WTC11 (cell line): ENCODE measurements at regions not wholly inside any gene's neighbourhood (a gene's known extent, or its start where the extent isn't known, plus 50 kb on each side); places are given as distances from the start of the nearest gene placed in this dataset.

Experiments used
- AR ChIP-seq: fragments of 250-450 bp; sonication (Bioruptor Pico); IDR thresholded peaks from 2 replicates; pipeline ENCODE4 v1.9.0; 2021; ENCODE audit warnings: mild to moderate bottlenecking
- ATF1 ChIP-seq: sonication (generic); formaldehyde crosslinking; IDR thresholded peaks from 2 replicates; pipeline ENCODE4 v1.8.1; 2023; ENCODE audit warnings: mild to moderate bottlenecking, moderate library complexity, missing genetic modification reagents
- CREB1 ChIP-seq: sonication (generic); formaldehyde crosslinking; IDR thresholded peaks from 2 replicates; pipeline ENCODE4 v1.8.0; 2023; ENCODE audit warnings: mild to moderate bottlenecking, missing genetic modification reagents
- E2F1 ChIP-seq: sonication (generic); formaldehyde crosslinking; IDR thresholded peaks from 2 replicates; pipeline ENCODE4 v1.8.0; 2022; ENCODE audit warnings: mild to moderate bottlenecking, missing genetic modification reagents
- E2F4 ChIP-seq: sonication (generic); formaldehyde crosslinking; IDR thresholded peaks from 2 replicates; pipeline ENCODE4 v1.8.1; 2022; ENCODE audit warnings: low read depth, mild to moderate bottlenecking, moderate library complexity, missing genetic modification reagents, borderline replicate concordance
- ESRRA ChIP-seq: sonication (generic); formaldehyde crosslinking; IDR thresholded peaks from 2 replicates; pipeline ENCODE4 v1.8.1; 2022; ENCODE audit warnings: mild to moderate bottlenecking, missing genetic modification reagents, borderline replicate concordance
- HMGA2 ChIP-seq: fragments of 250-450 bp; sonication (Bioruptor Pico); IDR thresholded peaks from 2 replicates; pipeline ENCODE4 v1.4.0; 2021; ENCODE audit warnings: mild to moderate bottlenecking, moderate library complexity
- HMGXB4 ChIP-seq: sonication (generic); formaldehyde crosslinking; IDR thresholded peaks from 2 replicates; pipeline ENCODE4 v1.8.1; 2023; ENCODE audit warnings: mild to moderate bottlenecking, moderate library complexity, missing genetic modification reagents
- IRF1 ChIP-seq: sonication (generic); formaldehyde crosslinking; IDR thresholded peaks from 2 replicates; pipeline ENCODE4 v1.8.0; 2023; ENCODE audit warnings: missing genetic modification reagents
- MXD4 ChIP-seq: fragments of 250-450 bp; sonication (Bioruptor Pico); IDR thresholded peaks from 2 replicates; pipeline ENCODE4 v1.8.0; 2021; ENCODE audit warnings: mild to moderate bottlenecking, moderate library complexity, borderline replicate concordance
- NFATC4 ChIP-seq: fragments of 250-450 bp; sonication (Bioruptor Pico); IDR thresholded peaks from 2 replicates; pipeline ENCODE4 v1.9.0; 2021; ENCODE audit warnings: mild to moderate bottlenecking
- NR3C1 ChIP-seq: sonication (generic); formaldehyde crosslinking; conservative IDR thresholded peaks from 2 replicates; pipeline ENCODE4 v1.8.1; 2023; ENCODE audit warnings: low read depth, mild to moderate bottlenecking, missing genetic modification reagents
- PREB ChIP-seq: sonication (generic); formaldehyde crosslinking; IDR thresholded peaks from 2 replicates; pipeline ENCODE4 v1.8.1; 2022; ENCODE audit warnings: mild to moderate bottlenecking, missing genetic modification reagents, moderate library complexity, borderline replicate concordance
- PRRX2 ChIP-seq: fragments of 250-450 bp; sonication (Bioruptor Pico); IDR thresholded peaks from 2 replicates; pipeline ENCODE4 v1.8.0; 2021; ENCODE audit warnings: mild to moderate bottlenecking
- RELA ChIP-seq: sonication (generic); formaldehyde crosslinking; IDR thresholded peaks from 2 replicates; pipeline ENCODE4 v1.8.1; 2022; ENCODE audit warnings: missing genetic modification reagents, mild to moderate bottlenecking, borderline replicate concordance
- STAT6 ChIP-seq: sonication (generic); formaldehyde crosslinking; conservative IDR thresholded peaks from 2 replicates; pipeline ENCODE4 v1.8.1; 2023; ENCODE audit warnings: mild to moderate bottlenecking, low read depth, missing genetic modification reagents, moderate library complexity
- TEAD4 ChIP-seq: sonication (generic); formaldehyde crosslinking; IDR thresholded peaks from 2 replicates; pipeline ENCODE4 v1.8.0; 2022; ENCODE audit warnings: mild to moderate bottlenecking, missing genetic modification reagents
- USF2 ChIP-seq: sonication (generic); formaldehyde crosslinking; IDR thresholded peaks from 2 replicates; pipeline ENCODE4 v1.8.1; 2023; ENCODE audit warnings: mild to moderate bottlenecking, missing genetic modification reagents, moderate library complexity
- ZBTB43 ChIP-seq: sonication (generic); formaldehyde crosslinking; IDR thresholded peaks from 2 replicates; pipeline ENCODE4 v1.8.1; 2023; ENCODE audit warnings: mild to moderate bottlenecking, missing genetic modification reagents
- ZNF138 ChIP-seq: sonication (generic); formaldehyde crosslinking; conservative IDR thresholded peaks from 2 replicates; pipeline ENCODE4 v1.8.1; 2022; ENCODE audit warnings: mild to moderate bottlenecking, moderate library complexity, missing genetic modification reagents
- ZNF317 ChIP-seq: sonication (generic); formaldehyde crosslinking; IDR thresholded peaks from 2 replicates; pipeline ENCODE4 v1.8.1; 2023; ENCODE audit warnings: low read depth, mild to moderate bottlenecking, moderate library complexity, missing genetic modification reagents, borderline replicate concordance
- ZNF396 ChIP-seq: fragments of 250-450 bp; sonication (Bioruptor Pico); IDR thresholded peaks from 2 replicates; pipeline ENCODE4 v1.8.0; 2021; ENCODE audit warnings: mild to moderate bottlenecking, moderate library complexity, borderline replicate concordance
- ZNF423 ChIP-seq: fragments of 250-450 bp; sonication (Bioruptor Pico); IDR thresholded peaks from 2 replicates; pipeline ENCODE4 v2.1.2; 2022; ENCODE audit warnings: mild to moderate bottlenecking, moderate library complexity
- ZNF671 ChIP-seq: fragments of 250-450 bp; sonication (Bioruptor Pico); IDR thresholded peaks from 2 replicates; pipeline ENCODE4 v1.8.0; 2021; ENCODE audit warnings: mild to moderate bottlenecking

GRCh38 chr2:8193686-8194615 lies 487.9 kb upstream of the ID2 start (continued):
- TF ChIP-seq ZBTB43 (0 out of 2 replicates have a peak, but pooled peaks have one; percentile 64), USF2 (CRISPR knock-in tag) (peak; percentile 50), MXD4 (no peak), ZNF138 (CRISPR knock-in tag) (0 out of 2 replicates have a peak, but pooled peaks have one; percentile 19), E2F1 (no peak), PREB (CRISPR knock-in tag) (no peak), ATF1 (CRISPR knock-in tag) (no peak), AR (CRISPR knock-in tag) (no peak), PRRX2 (no peak), NR3C1 (CRISPR knock-in tag) (no peak), ZNF317 (CRISPR knock-in tag) (no peak), HMGA2 (no peak), ZNF671 (CRISPR knock-in tag) (no peak), IRF1 (CRISPR knock-in tag) (0 out of 2 replicates have a peak, but pooled peaks have one; percentile 25), CREB1 (no peak), STAT6 (CRISPR knock-in tag) (no peak), HMGXB4 (CRISPR knock-in tag) (no peak), ZNF423 (CRISPR knock-in tag) (no peak), ESRRA (no peak), TEAD4 (CRISPR knock-in tag) (no peak), E2F4 (no peak), NFATC4 (no peak), RELA (CRISPR knock-in tag) (no peak), ZNF396 (CRISPR knock-in tag) (no peak)
